ENCODE measurements at regions not wholly inside any gene's neighbourhood (a gene's known extent, or its start where the extent isn't known, plus 50 kb on each side); places are given as distances from the start of the nearest gene placed in this dataset.

DNA sequence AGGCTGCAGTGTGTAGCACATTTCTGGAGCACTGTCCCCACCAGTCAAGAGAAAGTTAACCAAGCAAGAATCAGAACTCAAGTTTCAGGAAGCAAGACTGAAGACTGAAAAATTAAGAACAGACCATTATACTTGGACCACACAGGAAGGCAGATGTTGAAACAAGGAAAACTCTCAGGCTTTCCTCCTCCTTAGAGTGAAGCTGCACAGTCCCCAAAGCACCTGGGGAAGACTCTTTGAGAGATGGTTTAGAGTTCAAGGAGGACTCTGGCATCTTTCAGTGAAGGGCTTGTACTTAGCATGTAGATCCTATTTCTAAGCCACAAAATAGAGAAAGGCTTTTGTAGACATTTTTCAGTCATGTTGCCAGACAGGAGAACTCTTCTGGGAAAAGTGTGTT is 113.7 kb upstream of the KCTD3 start:
- TF ChIP-seq, protein P1, sequence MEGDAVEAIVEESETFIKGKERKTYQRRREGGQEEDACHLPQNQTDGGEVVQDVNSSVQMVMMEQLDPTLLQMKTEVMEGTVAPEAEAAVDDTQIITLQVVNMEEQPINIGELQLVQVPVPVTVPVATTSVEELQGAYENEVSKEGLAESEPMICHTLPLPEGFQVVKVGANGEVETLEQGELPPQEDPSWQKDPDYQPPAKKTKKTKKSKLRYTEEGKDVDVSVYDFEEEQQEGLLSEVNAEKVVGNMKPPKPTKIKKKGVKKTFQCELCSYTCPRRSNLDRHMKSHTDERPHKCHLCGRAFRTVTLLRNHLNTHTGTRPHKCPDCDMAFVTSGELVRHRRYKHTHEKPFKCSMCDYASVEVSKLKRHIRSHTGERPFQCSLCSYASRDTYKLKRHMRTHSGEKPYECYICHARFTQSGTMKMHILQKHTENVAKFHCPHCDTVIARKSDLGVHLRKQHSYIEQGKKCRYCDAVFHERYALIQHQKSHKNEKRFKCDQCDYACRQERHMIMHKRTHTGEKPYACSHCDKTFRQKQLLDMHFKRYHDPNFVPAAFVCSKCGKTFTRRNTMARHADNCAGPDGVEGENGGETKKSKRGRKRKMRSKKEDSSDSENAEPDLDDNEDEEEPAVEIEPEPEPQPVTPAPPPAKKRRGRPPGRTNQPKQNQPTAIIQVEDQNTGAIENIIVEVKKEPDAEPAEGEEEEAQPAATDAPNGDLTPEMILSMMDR (conservative IDR thresholded peaks at IDR 0.05 in 1 of 2, IDR thresholded peaks at IDR 0.05 in 1 of 2; ENCODE audit: extremely low read depth in 1 of 2, insufficient read depth in 1 of 2, low read depth in 1 of 2, low read length in 2 of 2) = no peak
- TF ChIP-seq EZH2 (IDR thresholded peaks at IDR 0.05; ENCODE audit: borderline replicate concordance, low read length) = no peak
